ENCODE measurements at regions not wholly inside any gene's neighbourhood (a gene's known extent, or its start where the extent isn't known, plus 50 kb on each side); places are given as distances from the start of the nearest gene placed in this dataset.
A peak's percentile ranks its signal among the peaks of the same experiment; 100 is the strongest.
"Not testable (repeated sequence)": the region's sequence is repeated elsewhere in the genome, so short reads cannot be mapped to it uniquely, and the experiment has no call there.

DNA sequence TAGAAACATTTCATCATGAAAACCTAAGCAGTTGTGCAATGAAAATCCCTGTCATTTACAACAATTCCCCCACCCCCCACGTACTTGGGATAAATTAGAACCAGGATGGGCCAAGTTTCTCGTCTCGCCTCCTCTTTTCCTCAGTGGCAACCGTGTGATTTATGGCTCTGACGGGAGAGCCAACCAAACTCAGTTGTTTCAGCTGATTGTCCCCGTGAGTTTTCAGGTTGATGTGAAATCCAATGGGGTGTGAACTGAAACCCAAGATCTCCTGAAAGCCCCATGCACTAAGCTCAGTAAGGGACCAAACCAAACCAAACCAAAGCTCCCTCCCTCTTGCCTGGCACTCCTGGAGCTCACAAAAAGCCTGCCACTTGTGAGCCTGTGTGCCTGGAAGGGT, 138.7 kb upstream of the SLC24A2 start:
- DNase-seq: no peak

DNA sequence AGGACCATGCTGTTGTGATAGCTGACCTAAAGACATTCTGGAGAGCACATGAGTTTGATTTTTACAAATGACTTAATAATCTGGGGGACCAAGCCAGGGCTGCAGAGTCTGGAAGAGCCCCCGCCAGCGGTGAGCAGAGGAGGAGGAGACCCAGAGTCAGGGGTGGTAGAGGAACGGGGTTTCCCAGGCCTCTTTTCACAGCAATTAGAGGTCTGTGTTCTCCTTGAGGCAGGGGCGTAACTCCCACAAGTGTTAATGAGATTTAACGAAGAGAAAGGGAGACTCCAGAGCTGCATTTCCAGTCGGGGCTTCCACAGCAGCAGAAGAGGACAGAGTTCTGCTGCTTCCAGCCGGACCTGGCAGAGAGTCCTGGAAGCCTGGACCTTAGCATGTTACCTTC, 137.9 kb upstream of the SLC24A2 start:
- DNase-seq: no peak

DNA sequence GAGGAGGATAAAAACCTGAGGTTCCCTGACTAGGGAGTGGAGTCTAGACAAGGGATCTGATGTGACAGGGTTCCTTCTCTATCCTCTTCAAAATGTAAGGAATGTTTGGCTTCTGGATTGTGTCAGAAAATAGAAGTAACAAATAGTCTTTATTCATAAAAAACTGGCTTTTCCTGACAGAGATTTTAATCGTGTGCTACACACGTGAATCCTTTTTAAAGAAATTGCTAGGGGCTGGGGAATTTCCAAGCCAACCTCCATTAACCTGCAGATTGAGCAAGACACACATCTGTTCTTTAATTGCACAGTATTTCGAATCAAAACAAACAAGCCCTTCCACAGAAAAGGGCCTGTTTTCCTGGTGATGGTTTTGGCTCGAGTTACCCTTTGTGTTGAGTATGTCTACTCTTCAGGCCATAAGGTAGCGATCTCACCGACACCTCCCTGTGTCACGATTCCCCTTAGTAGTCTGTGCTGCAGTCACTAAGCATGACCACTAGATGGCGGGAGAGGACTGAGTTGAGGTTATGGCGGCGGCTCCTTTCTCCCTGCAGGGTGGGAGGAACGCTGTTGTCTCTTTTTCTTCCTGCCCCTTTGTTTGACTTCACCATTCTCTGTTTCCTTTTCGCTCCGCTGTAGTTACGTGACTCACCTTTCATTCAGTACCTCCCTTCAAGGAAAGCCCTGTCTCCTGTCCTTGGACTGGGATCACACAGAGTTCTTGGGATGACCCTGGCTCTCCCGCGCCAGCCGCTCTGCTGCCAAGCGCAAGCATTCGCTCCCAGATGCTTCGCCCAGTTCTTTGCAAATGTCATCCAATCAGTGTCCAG, 137.1 kb upstream of the SLC24A2 start:
- peak; percentile 47 for DNase-seq

DNA sequence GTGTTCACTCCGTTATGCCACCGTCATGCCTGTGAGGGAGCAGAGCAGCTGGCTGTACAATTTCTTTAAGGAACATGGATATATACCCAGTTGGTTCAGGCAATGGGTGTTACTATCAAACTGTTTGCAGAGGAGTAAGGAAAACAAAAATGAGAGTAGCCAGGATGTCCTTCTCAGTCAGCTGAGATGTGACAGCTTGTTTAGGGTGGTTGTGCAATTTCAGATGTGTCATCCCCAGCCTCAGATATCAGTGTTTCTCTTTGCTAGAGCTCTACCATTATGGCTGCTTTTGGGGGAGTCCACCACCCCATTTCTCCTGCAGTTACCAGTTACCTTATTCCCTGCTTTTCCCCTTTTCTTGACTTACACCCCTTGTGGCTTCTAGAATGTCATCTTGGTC, 135.2 kb upstream of the SLC24A2 start:
- DNase-seq: no peak

DNA sequence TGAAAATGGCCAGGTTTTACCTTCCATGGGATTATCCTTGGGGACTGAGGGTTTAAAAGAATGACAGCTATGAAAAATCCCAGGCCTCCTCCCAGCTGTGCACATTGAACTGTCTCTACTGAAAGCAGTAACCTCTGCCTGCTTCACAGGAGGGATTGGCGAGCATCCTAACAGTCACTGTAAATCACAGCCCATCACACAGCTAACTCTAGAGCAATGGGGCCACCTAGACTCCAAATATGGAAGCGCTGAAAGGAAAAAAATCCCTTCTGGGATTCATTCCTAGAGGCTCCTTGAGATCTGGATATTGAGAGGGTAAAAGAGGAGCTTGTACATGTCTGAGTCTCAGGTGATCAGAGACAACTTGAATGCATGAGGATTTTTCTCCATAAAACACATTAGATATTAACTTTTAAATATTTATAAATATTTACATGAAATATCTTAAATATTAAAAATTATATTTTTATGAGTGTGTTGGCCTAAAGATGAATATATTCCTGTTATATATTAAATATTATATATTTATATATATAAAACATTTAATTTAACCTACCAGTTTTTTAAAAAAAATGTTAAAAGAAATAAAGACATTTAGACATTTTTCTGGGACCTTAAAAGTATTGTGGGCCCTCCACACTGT, 133.8 kb upstream of the SLC24A2 start:
- no peak for DNase-seq

DNA sequence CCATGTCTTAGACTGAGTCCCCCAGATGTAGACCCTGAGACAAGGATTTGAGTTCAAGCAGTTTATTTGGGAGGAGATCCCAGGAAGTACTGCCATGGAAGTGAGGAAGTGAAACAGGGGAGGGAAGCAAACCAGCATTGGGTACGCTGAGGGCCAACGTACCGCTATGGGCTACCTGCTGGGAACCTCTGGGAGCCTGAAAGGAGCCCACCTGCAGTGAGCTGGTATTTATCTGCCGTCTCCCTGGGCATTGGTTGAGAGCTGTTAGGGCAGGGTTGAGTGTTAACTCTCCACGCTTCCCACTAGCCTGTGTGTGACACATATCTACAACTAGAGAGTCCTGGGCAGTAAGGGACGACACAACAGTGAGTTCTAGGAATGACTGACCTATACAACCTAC, 131.6 kb upstream of the SLC24A2 start:
- DNase-seq: no peak

DNA sequence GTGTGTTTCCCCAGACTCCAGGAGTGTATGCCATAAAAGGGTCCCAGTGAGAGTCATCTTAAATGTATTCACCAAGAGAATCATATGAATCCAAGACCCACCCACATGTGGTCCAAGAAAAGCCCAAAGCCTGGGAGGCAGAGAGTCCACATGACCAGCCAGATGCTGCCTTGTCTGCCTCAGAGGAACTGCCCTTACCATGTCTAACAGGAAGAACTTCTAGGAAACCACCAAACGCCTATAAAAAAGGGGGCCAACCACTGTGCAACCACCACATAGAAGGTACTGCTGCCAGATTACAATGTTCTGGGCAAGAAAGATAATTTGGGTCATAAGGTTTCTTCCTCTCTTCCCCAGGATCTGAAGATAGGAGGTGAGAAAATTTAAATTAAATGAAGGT, 129.8 kb upstream of the SLC24A2 start:
- DNase-seq: no peak

DNA sequence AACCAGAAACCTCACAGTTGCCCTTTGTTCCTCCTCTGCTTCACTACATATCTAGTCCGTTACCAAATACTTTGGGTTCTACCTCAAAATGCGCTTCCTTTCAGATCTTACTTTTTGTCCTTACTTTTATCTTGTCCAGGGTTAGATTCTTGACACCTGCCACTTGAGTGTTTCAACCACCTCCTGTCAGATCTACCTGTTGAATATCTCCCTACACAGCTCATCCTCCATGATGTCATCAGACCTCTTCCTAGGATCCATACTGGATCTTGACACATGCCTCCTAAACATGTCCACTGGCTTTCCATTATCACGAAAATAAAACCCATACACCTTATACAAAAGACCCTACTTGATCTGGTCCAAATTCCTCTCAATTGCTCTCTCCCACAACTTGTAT, 125.2 kb upstream of the SLC24A2 start:
- no peak for DNase-seq

DNA sequence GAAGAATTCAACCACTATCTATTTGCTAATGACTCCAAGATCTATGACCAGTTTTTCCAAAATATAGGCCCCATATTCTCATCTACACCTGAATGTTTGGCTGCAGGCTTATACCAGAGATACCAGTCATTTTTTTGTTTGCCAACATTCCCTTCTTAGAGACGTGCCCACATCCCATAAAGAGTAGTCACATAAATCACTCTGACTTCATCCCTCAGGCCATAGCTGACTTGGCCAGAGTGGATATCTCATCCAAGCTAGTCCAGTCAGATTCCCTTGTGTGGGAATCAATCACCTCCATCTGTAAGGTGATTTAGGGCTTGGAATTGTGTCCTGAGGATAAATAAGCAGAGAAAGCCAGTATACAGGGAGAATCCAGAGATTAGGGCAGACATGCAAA, 124.3 kb upstream of the SLC24A2 start:
- no peak for DNase-seq

DNA sequence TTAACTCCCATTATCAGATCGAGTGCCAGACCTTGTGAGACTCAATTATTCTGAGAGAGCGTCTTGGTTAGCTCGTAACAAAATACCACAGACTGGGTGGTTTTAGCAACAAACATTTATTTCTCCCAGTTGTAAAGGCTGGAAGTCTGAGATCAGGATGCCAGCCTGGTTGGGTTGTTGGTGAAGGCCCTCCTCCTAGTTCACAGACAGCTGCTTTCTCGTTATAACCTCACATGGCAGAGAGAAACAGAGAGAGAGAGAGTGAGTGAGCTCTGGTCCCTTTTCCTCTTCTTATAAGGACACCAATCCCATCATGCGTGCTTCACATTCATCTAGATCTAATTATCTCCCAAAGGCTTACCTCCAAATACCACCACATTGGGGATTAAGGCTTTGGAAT, 114.2 kb upstream of the SLC24A2 start:
- no peak for DNase-seq

DNA sequence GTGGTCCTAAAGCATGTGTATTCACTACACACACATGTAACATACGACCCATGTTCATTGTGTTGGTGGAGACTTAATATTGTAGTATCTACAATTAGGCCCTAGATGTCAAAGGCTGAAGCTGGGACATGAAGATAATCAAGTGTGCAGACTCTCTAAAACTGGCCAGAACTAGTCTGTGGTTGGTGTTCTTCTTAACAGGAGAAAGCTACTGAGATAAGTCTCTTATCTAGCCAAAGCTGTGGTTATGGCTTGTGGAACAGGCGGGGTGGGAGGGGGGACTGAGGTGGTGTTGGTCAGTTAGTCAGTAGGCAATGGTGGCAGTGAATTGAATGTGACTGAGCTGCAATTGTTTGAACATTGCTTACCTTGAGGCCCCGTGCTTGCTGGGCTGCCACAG, 112.7 kb upstream of the SLC24A2 start:
- DNase-seq: no peak

DNA sequence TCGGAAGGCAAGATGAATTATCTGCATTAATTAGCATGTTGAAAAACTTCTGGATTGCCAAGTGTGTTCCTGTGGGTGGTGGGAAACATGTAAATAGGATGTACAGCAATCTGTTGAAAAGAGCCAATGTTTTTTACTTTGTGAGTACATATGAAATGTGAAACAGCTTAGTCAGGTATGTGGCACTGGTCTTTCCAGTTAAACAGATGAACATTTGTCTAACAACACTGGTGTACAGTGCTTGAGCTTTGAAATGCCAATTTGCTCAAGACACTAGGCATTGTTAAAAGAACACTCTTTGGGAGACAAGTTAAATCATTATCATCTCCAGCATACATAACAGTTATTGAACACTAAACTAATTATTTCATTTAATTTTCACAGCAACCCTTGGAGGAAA, 107.3 kb upstream of the SLC24A2 start:
- no peak for DNase-seq

DNA sequence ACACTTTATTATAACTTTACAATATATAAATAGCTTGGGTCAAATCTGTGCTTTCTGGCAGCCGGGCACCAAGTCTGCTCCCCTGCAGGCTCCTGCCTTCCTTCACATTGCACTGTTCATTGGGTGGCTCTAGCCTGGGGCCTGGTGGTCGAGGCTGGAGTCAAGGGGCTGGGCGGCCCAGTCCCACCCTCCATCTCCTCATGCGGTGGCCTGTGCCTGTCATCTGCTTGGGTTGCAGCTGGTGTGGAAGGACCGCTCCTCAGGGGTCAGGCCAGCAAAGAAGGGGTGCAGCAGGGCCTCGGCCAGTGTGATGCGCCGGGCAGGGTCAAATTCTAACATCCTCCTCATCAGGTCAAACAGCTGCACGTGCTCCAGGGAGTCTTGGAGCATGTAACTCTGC, 106.7 kb upstream of the SLC24A2 start:
- not testable (repeated sequence) for DNase-seq

DNA sequence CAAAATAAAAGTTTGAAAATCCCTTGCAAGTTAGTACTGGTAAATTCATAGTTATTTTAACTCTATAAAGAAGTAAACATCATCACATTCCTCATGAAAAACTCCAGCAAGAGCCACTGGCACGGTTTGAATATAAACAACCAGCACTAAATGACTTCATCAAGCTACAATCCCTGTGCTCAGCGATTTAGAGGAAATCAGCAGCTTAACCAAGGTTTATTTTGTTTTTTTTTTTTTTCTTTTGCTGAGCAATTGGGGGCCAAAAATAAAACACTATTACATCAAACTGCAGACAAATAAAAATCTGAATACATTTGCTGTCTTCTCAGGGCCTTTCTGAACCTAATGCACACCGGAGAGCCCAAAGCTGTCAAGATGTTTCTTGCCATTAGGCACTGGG, 106.2 kb upstream of the SLC24A2 start:
- no peak for DNase-seq

DNA sequence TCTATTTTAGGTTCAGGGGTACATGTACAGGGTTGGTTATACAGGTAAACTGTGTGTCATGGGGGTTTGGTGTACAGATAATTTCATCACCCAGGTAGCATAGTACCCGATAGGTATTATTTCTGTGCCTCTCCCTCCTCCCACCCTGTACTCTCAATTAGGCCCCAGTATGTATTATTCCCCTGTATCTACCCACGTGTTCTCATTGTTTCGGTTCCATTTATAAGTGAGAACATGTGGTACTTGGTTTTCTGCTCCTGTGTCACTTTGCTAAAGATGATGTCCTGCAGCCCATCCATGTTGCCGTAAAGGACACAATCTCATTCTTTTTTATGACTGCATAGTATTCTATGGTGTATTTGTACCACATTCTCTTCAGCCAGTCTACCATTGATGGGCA, 96.8 kb upstream of the SLC24A2 start:
- DNase-seq: no peak

DNA sequence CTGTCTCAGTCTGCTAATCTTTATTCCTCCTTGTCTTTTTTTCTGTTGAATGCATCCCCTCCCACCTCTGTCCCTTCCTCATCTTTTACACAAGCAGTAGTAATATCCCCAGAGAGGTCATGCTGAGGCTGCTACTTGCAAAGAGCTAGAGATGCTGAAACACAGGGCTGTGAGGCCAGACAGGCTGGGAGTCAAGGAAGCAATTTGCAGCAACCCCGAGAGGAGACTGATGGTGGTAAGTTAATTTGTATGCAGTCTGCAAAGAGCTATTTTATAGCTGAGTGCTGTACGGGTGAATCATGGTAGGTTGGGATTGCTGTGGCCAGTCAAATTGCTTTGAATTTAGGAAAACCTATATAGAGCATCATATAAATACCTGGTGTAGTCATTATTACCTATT, 90.2 kb upstream of the SLC24A2 start:
- DNase-seq: no peak

DNA sequence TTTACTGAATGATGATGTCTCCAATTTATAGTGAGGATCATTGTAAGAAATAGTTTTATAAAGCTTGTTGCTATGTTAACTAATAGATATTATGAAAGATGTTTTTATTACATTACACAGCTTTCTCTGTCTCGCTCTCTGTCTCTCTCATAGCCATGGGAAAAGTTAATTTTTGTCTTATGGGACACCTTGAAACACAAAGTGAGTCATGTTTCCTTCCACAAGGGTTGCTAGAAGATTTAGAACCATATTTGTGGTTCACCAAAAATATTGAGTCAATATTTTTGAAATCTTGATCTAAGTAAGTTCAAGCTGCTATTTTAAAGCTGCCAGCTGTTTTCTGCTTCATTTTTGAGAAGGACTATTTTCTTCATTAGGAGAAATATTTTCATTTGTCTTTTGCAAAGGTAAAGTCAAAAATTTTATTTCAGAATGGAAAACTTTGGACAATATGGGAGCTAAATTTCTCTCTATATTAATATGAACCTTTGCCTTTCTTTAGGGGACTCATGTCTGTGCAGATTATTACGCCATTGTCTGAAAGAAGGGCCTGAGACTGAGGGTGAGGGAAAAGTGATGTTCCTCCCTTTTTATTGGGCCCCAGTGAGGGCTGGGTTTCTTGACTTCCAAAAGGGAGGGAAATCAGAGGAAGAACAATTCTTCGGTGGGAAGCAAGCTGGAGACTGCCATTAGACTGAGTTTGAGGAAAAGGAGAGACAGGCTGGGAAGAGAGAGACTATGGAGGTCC, 87.9 kb upstream of the SLC24A2 start:
- no peak for DNase-seq

DNA sequence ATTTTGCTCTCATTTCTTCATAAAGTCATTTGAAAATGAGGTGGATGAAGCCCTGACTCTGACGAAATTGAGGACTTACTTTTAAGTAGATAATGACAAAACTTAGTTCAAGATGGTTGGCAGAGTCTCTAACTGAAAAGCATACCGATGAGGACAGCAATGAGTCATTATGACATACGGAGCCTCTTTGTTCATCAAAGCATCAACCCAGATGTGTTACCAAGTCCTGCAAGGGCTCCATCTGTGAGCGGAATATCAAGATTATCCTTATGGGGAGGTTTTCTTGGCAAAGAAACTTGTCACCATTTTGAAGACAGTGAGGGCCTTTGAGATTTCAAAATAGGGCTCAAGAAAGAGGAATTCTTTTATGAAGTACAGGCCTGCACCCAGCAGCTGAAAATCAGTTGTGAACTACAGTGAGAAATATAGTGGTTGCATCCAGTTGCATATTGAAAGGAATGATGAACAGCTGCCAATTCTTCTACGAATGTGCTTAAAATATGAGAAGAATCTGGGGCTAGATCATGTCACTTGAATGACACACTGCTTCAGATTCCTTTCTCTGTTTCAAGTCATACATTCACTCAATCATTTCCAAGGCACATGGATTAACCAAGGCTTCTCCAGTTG, 86.6 kb upstream of the SLC24A2 start:
- no peak for DNase-seq

DNA sequence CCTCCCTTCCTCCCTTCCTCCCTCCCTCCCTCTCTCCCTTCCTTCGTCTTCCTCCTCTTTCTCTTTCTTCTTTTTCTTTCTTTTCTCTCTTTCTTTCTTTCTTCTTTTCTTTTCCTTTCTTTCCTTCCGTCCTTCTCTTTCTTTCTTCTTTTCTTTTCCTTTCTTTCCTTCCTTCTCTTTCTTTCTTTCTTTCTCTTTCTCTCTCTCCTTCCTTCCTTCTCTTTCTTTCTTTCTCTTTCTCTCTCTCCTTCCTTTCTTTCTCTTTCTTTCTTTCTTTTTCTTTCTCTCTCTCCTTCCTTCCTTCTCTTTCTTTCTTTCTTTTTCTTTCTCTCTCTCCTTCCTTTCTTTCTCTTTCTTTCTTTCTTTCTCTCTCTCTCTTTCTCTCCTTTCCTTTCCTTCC, 84.4 kb upstream of the SLC24A2 start:
- not testable (repeated sequence) for DNase-seq

DNA sequence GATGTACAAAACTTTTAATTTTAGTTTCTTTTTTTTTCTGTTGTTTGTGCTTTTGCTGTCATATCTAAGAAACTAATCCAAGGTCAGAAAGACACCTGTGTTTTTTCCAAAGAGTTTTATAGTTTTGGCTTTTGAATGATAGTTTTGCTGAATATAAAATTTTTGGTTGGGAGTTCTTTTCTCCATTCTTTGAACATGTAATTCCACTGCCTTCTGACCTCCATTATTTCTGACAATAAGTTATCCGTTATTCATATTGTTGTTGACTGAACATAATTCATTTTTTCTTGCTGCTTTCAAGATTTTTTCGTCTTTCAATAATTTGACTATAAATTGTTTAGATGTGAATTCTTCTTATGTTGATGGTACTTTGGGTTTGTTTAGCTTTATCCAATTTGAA, 82.2 kb upstream of the SLC24A2 start:
- DNase-seq: no peak

DNA sequence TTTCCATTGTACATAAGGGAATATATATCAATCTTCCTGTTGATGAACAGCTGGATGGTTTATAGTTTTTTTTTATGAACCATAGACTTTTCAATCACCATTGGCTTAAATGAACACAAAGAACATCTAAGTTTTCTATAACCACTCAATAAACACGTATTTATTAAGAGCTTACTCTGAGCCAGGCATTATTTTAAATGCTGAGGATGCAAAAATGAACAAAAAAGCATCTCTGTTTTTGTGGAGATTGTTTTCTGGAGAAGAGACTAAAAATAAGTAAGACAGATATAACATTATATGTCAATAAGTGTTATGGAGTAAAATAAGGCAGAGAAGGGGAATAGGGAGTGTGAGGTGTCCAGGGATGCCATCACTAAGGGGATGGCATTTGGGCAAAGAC, 52.1 kb upstream of the SLC24A2 start:
- no peak for DNase-seq

Measured in NK-92 treated with Interleukin-12 subunit alpha and Interleukin-12 subunit beta, amount 100 ng/mL, for 24 hours (cell line).